K562 (cell line): ENCODE measurements at regions not wholly inside any gene's neighbourhood (a gene's known extent, or its start where the extent isn't known, plus 50 kb on each side); places are given as distances from the start of the nearest gene placed in this dataset.

Experiments used
- ATAC-seq: fragments of 200-7000 bp; cut with Tn5 transposase; 3 replicates; pipeline ENCODE4 v1.9.1; 2020; ENCODE audit warnings: moderate library complexity
- BruUV-seq: library from RNA; stranded (reverse); fragments of 400-500 nt; replicated peaks from 2 replicates; lab custom pipeline; 2021; lab: Mats Ljungman, UMichigan
- CTCF ChIA-PET: fragments of 300-600 bp; formaldehyde crosslinking; extraction: SDS; loops from one replicate; lab custom pipeline; 2021; ENCODE audit warnings: low intra/inter-chr PET ratio; lab: Yijun Ruan, JAX
- POLR2A ChIA-PET: fragments of 300-600, 350-650 bp; sonication (Branson Sonifier 250); formaldehyde crosslinking; extraction: SDS; loops from one replicate; lab custom pipeline; 2021; ENCODE audit warnings: antibody characterized with exemption, inconsistent platforms; lab: Yijun Ruan, JAX
- DNase-seq, 4 experiments: peaks; one replicate each; pipeline versions ENCODE4 v3.0.0 to v3.0.0-alpha.2; 2011 to 2018; ENCODE audit warnings: low spot score in 3 of 4, mixed read lengths in 3 of 4; ENCODE audit errors: extremely low read depth in 1 of 4
- FAIRE-seq: peaks from 2 replicates; lab custom pipeline; 2011; peaks lifted over from hg19 to GRCh38; lab: Jason Lieb, UNC
- H2AFZ ChIP-seq: 2 replicates; pipeline ENCODE4 v1.6.0; 2011; ENCODE audit warnings: low read depth, low read length, control low read depth, inconsistent platforms
- H3K27ac ChIP-seq: fragments of 200-600 bp; 3 replicates; pipeline ENCODE4 v1.8.0; 2011; ENCODE audit warnings: low read depth, mild to moderate bottlenecking, control low read depth, inconsistent platforms, low read length, moderate library complexity, mixed read lengths; ENCODE audit errors: extremely low read depth
- H3K27me3 ChIP-seq, 2 experiments: fragments of 300-600 bp in 1 of 2; 2 replicates in 1 of 2; 3 replicates in 1 of 2; pipeline versions ENCODE4 v1.6.0 to v1.8.0; 2011; ENCODE audit warnings: inconsistent platforms in 2 of 2, low read length in 2 of 2, mild to moderate bottlenecking in 1 of 2, mixed read lengths in 1 of 2, moderate library complexity in 1 of 2; ENCODE audit not compliant: control insufficient read depth in 2 of 2, insufficient read depth in 2 of 2
- H3K36me3 ChIP-seq: fragments of 300-600 bp; 3 replicates; pipeline ENCODE4 v1.8.0; 2011; ENCODE audit warnings: mild to moderate bottlenecking, low read length, inconsistent platforms; ENCODE audit not compliant: control insufficient read depth, insufficient read depth
- H3K4me1 ChIP-seq, 2 experiments: fragments of 200-600 bp in 1 of 2; replicated peaks in 1 of 2; 2 replicates in 1 of 2; 3 replicates in 1 of 2; pipeline versions ENCODE4 v1.5.1 to v1.8.0; 2011; ENCODE audit warnings: inconsistent platforms in 2 of 2, low read length in 2 of 2, mild to moderate bottlenecking in 1 of 2, mixed read lengths in 1 of 2, moderate library complexity in 1 of 2; ENCODE audit not compliant: control insufficient read depth in 2 of 2, insufficient read depth in 2 of 2
- H3K4me2 ChIP-seq: 2 replicates; pipeline ENCODE4 v1.6.1; 2011; ENCODE audit warnings: low read length, control low read depth, inconsistent platforms, mixed read lengths; ENCODE audit not compliant: insufficient read depth
- H3K4me3 ChIP-seq: fragments of 200-600 bp; sonication (generic), shearing (Covaris generic); 2 replicates; pipeline ENCODE4 v1.5.1; 2016; ENCODE audit warnings: control low read depth, inconsistent platforms
- H3K79me2 ChIP-seq: fragments of 200-600 bp; 3 replicates; pipeline ENCODE4 v1.8.0; 2011; ENCODE audit warnings: low read length, inconsistent platforms; ENCODE audit not compliant: control insufficient read depth, insufficient read depth
- H3K9ac ChIP-seq, 2 experiments: 2 replicates each; pipeline versions ENCODE4 v1.6.0 to v1.6.1; 2011; ENCODE audit warnings: low read depth in 2 of 2, low read length in 2 of 2, control low read depth in 1 of 2, inconsistent platforms in 1 of 2, mild to moderate bottlenecking in 1 of 2, mixed read lengths in 1 of 2; ENCODE audit not compliant: insufficient read depth in 1 of 2
- H3K9me1 ChIP-seq: one replicate; pipeline ENCODE4 v1.6.0; 2011; ENCODE audit warnings: inconsistent platforms, mild to moderate bottlenecking, low read length, moderate library complexity; ENCODE audit not compliant: control insufficient read depth, insufficient read depth
- H3K9me3 ChIP-seq: replicated peaks from 2 replicates; pipeline ENCODE4 v1.5.1; 2011; ENCODE audit warnings: low read depth, low read length, inconsistent platforms; ENCODE audit not compliant: control insufficient read depth, insufficient read depth
- H4K20me1 ChIP-seq: replicated peaks from 2 replicates; pipeline ENCODE4 v1.6.1; 2011; ENCODE audit warnings: low read length, inconsistent platforms, mixed read lengths; ENCODE audit not compliant: control insufficient read depth, insufficient read depth
- CAMTA2 ChIP-seq: fragments of 250-450 bp; sonication (Bioruptor Pico); conservative IDR thresholded peaks from 2 replicates; pipeline ENCODE4 v1.5.1; 2022
- CHAMP1 ChIP-seq: fragments of 450-650 bp; IDR thresholded peaks from 2 replicates; pipeline ENCODE4 v1.6.1; 2016; ENCODE audit warnings: mild to moderate bottlenecking
- CREBBP ChIP-seq: IDR thresholded peaks from one replicate; pipeline ENCODE4 v1.6.1; 2012; ENCODE audit warnings: low read depth, mild to moderate bottlenecking, control low read depth, inconsistent platforms, low read length
- ESRRB ChIP-seq: fragments of 250-450 bp; sonication (Bioruptor Pico); IDR thresholded peaks from 2 replicates; pipeline ENCODE4 v1.5.0; 2020; ENCODE audit warnings: mild to moderate bottlenecking, moderate library complexity, borderline replicate concordance
- ETV5 ChIP-seq: sonication (generic); formaldehyde crosslinking; IDR thresholded peaks from 2 replicates; pipeline ENCODE4 v1.4.0; 2020; ENCODE audit warnings: low read depth, mild to moderate bottlenecking, missing genetic modification reagents
- GATAD2A ChIP-seq: fragments of 450-650 bp; IDR thresholded peaks from 2 replicates; pipeline ENCODE4 v1.6.1; 2017
- HDAC3 ChIP-seq: fragments of 450-650 bp; IDR thresholded peaks from 2 replicates; pipeline ENCODE4 v1.6.1; 2018; ENCODE audit warnings: borderline replicate concordance, mild to moderate bottlenecking, moderate library complexity; ENCODE audit not compliant: partially characterized antibody
- IRF2 ChIP-seq: sonication (generic); formaldehyde crosslinking; IDR thresholded peaks from 2 replicates; pipeline ENCODE4 v1.8.1; 2022; ENCODE audit warnings: mild to moderate bottlenecking, missing genetic modification reagents
- MAZ ChIP-seq, 2 experiments: fragments of 450-650 bp in 1 of 2; sonication (generic) in 1 of 2; formaldehyde crosslinking; IDR thresholded peaks in 1 of 2; conservative IDR thresholded peaks in 1 of 2; 2 replicates each; pipeline versions ENCODE4 v1.4.0 to v1.5.0; 2020; ENCODE audit warnings: mild to moderate bottlenecking in 1 of 2, missing genetic modification reagents in 1 of 2
- MIER1 ChIP-seq: fragments of 450-650 bp; IDR thresholded peaks from 2 replicates; pipeline ENCODE4 v1.6.1; 2016; ENCODE audit warnings: antibody characterized with exemption, mild to moderate bottlenecking, low read depth
- RBM22 ChIP-seq: fragments of 200-400 bp; formaldehyde crosslinking; IDR thresholded peaks from 2 replicates; pipeline ENCODE4 v1.6.1; 2018; ENCODE audit warnings: low read length, low read depth; ENCODE audit not compliant: poor library complexity, severe bottlenecking
- TRIM28 ChIP-seq: fragments of 450-650 bp; IDR thresholded peaks from 2 replicates; pipeline ENCODE4 v1.6.1; 2017
- ZBTB12 ChIP-seq: fragments of 250-450 bp; sonication (Bioruptor Pico); IDR thresholded peaks from 2 replicates; pipeline ENCODE4 v1.4.0; 2020
- ZNF174 ChIP-seq: fragments of 250-450 bp; sonication (Bioruptor Pico); IDR thresholded peaks from 2 replicates; pipeline ENCODE4 v1.4.0; 2020; ENCODE audit warnings: mild to moderate bottlenecking
- ZNF431 ChIP-seq: sonication (generic); formaldehyde crosslinking; IDR thresholded peaks from 2 replicates; pipeline ENCODE4 v1.8.0; 2022; ENCODE audit warnings: mild to moderate bottlenecking, missing genetic modification reagents
- ZNF695 ChIP-seq: fragments of 450-650 bp; formaldehyde crosslinking; IDR thresholded peaks from 2 replicates; pipeline ENCODE4 v1.4.0; 2020; ENCODE audit warnings: mild to moderate bottlenecking, moderate library complexity
- WGBS: fragments of 100-300 bp; shearing (Covaris generic); methylation state at CpG from one replicate; pipeline ENCODE4 v1.1.6; 2016; ENCODE audit warnings: low coverage, mixed read lengths; ENCODE audit not compliant: insufficient coverage; ENCODE audit errors: missing lambda C conversion rate; 5-methylcytosine and 5-hydroxymethylcytosine counted together
- in situ Hi-C: fragments of 300-500 bp; cut with MboI; formaldehyde crosslinking; loops from 4 replicates; pipeline ENCODE4 v1.15.0; 2018; ENCODE audit warnings: inconsistent platforms, mixed read lengths
- intact Hi-C: fragments of 100-400 bp; cut with micrococcal nuclease; formaldehyde crosslinking; loops from 2 replicates; pipeline ENCODE4 v1.14.2; 2022

- H3K36me3 ChIP-seq, result no peaks in the 10 kb centered on the region
- no peak overlapping the region for H3K4me3 ChIP-seq
- POLR2A ChIA-PET, result no interaction called here
- H3K27me3 ChIP-seq, result no peaks in the 10 kb centered on the region
- no peak overlapping the region for H3K4me2 ChIP-seq
- TF ChIP-seq ETV5 (CRISPR knock-in tag) (no peak), ZNF695 (CRISPR knock-in tag) (no peak), ZNF174 (CRISPR knock-in tag) (no peak), MIER1 (no peak), ZNF431 (no peak), GATAD2A (no peak), CREBBP (no peak), TRIM28 (no peak)
- H2AFZ ChIP-seq, result no peak overlapping the region
- ATAC-seq, result no peak
- H4K20me1 ChIP-seq, result no peaks in the 10 kb centered on the region
- CTCF ChIA-PET, result no interaction called here
- no peak overlapping the region for H3K27ac ChIP-seq
- in situ Hi-C loops, result no loop called here
- no peak for DNase-seq
- intact Hi-C loops, result no loop called here
- no peaks in the 10 kb centered on the region for H3K79me2 ChIP-seq
- FAIRE-seq, result no peak
- 0% methylated on average over 3 of the region's 3 CpGs for WGBS
- H3K9me3 ChIP-seq, result no peaks in the 10 kb centered on the region; the same call in 1 of the 2 replicates
- H3K9ac ChIP-seq, result no peak overlapping the region
- BruUV-seq, result no TSS peak
- no peaks in the 10 kb centered on the region for H3K4me1 ChIP-seq
- H3K9me1 ChIP-seq, result no peaks in the 10 kb centered on the region
Measured at GRCh38 chr6:92243315-92243714, 1176.0 kb downstream of the EPHA7 start.

GRCh38 chr6:92231171-92231701 lies 1188.1 kb downstream of the EPHA7 start:
- H3K36me3 ChIP-seq, result no peaks in the 10 kb centered on the region
- ChIA-PET CTCF (no interaction called here), POLR2A (no interaction called here)
- H3K79me2 ChIP-seq, result no peaks in the 10 kb centered on the region
- H3K9me1 ChIP-seq, result no peaks in the 10 kb centered on the region
- in situ Hi-C loops, result no loop called here
- H2AFZ ChIP-seq, result no peak overlapping the region
- ATAC-seq, result no peak
- WGBS, result 0% methylated on average over 1 of the region's 1 CpG
- intact Hi-C loops, result no loop called here
- H4K20me1 ChIP-seq, result no peaks in the 10 kb centered on the region
- H3K4me2 ChIP-seq, result no peak overlapping the region
- H3K4me3 ChIP-seq, result no peak overlapping the region
- H3K9ac ChIP-seq, result no peak overlapping the region
- no peak overlapping the region for H3K27ac ChIP-seq
- H3K27me3 ChIP-seq, result no peaks in the 10 kb centered on the region
- BruUV-seq, result no TSS peak
- no peak for DNase-seq
- no peaks in the 10 kb centered on the region for H3K9me3 ChIP-seq
- no peaks in the 10 kb centered on the region for H3K4me1 ChIP-seq
- no peak for FAIRE-seq
- no peak for TF ChIP-seq ESRRB (CRISPR knock-in tag)
- TF ChIP-seq MAZ (CRISPR knock-in tag; conservative IDR thresholded peaks at IDR 0.05 in 1 of 2, IDR thresholded peaks at IDR 0.05 in 1 of 2), result no peak
- TF ChIP-seq CHAMP1, result no peak
- TF ChIP-seq RBM22, result no peak
- no peak for TF ChIP-seq IRF2
- TF ChIP-seq HDAC3, result no peak
- no peak for TF ChIP-seq ZBTB12
- TF ChIP-seq CAMTA2 (CRISPR knock-in tag), result no peak
